Fibroblast of mammary gland (primary cell): ENCODE measurements at regions not wholly inside any gene's neighbourhood (a gene's known extent, or its start where the extent isn't known, plus 50 kb on each side); places are given as distances from the start of the nearest gene placed in this dataset.

Source experiments
- DNase-seq: peaks from one replicate; pipeline ENCODE4 v3.0.0-alpha.2; 2010; ENCODE audit warnings: low read depth
- H3K4me3 ChIP-seq: 2 replicates; pipeline ENCODE4 v1.5.1; 2011; ENCODE audit warnings: low read depth, mild to moderate bottlenecking, low read length, moderate library complexity; ENCODE audit not compliant: control insufficient read depth
- TF ChIP-seq, protein P1 (sequence below): conservative IDR thresholded peaks from 2 replicates; pipeline ENCODE4 v1.5.1; 2011; ENCODE audit warnings: low read depth, low read length, inconsistent platforms; ENCODE audit not compliant: control insufficient read depth, insufficient read depth

DNA sequence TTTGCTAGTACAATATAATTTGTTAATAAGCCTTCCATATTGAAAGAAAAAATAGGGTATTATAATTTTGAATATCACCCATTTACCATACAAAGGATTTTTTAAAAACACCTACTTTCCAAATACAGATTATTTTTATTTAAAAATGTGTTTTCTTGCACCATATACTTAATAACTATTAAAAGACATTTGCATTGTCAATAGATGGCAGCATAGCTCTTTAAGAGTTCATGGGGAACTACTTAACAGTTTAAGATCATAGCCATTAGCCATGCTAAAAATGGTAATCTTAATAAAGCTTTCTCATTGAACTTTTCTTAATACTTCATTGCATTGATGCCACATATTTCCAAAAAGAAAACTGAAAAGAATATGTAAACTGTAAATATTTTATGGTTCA is 1995.9 kb downstream of the C4orf33 start:
- peak; percentile 44 for DNase-seq
- no peak overlapping the region for H3K4me3 ChIP-seq
- TF ChIP-seq, protein P1, sequence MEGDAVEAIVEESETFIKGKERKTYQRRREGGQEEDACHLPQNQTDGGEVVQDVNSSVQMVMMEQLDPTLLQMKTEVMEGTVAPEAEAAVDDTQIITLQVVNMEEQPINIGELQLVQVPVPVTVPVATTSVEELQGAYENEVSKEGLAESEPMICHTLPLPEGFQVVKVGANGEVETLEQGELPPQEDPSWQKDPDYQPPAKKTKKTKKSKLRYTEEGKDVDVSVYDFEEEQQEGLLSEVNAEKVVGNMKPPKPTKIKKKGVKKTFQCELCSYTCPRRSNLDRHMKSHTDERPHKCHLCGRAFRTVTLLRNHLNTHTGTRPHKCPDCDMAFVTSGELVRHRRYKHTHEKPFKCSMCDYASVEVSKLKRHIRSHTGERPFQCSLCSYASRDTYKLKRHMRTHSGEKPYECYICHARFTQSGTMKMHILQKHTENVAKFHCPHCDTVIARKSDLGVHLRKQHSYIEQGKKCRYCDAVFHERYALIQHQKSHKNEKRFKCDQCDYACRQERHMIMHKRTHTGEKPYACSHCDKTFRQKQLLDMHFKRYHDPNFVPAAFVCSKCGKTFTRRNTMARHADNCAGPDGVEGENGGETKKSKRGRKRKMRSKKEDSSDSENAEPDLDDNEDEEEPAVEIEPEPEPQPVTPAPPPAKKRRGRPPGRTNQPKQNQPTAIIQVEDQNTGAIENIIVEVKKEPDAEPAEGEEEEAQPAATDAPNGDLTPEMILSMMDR, result peak; percentile 31

DNA sequence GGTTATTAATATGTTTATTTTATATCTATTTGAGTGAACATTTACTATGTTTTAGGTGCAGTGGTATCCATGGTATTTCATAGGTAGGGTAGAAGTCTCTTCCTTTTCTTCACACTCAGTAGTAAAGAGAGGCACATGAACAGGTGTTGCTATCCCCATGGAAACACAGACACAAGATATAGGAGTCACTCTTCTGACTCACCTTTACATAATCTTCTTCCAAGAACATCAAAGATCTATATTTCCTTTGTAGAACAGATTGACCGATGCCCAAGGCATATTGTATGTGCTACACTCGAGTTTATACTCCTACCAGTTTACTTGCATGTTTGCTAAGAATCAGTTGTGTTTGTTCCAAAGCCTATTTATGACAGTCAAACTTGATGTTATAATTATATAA is 1997.4 kb downstream of the C4orf33 start:
- no peak for DNase-seq

DNA sequence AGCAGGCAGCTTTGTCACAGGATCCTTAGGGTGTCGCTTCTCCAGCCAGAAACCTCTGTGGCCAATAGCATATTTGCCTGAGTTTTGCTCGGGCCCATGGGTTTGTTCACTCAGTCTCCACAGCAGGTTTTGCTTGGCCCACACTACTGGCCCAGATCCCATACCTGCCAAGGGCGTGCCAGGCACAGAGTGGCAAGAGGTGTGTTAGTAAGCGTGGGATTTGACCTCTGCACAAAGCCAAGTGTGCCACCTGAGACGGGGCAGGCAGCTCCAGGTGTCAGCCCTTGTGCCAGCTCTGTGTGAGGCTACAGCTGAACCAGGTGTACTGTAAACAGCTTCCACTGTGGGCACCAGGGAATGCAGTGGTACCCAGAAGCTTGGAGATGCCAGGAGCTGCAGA is 2003.0 kb downstream of the C4orf33 start:
- no peak overlapping the region for H3K4me3 ChIP-seq
- TF ChIP-seq, protein P1, result no peak
- DNase-seq, result no peak

More for the DNA sequence above, 1997.4 kb downstream of the C4orf33 start:
- TF ChIP-seq, protein P1, result no peak
- H3K4me3 ChIP-seq, result no peak overlapping the region

DNA sequence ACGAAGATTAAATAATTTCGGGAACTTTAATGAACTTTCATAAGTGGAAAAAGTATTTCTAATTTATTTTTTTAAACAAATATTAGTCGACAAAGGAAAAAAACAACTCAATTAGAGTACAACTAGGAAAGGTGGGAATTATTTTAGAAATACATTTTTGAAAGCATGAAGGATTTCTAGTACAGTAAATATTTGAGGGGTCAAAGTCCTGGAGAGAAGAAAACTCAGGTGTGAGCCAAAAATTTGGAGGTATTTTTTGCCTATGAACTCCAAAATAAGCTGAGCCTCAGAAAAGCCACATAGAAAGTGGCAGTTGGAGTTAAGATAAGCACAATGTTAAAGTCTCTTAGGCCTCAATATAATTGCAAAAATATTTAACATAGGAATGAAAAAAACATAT is 2017.3 kb downstream of the C4orf33 start:
- DNase-seq, result no peak
- H3K4me3 ChIP-seq, result no peak overlapping the region
- TF ChIP-seq, protein P1, result no peak

DNA sequence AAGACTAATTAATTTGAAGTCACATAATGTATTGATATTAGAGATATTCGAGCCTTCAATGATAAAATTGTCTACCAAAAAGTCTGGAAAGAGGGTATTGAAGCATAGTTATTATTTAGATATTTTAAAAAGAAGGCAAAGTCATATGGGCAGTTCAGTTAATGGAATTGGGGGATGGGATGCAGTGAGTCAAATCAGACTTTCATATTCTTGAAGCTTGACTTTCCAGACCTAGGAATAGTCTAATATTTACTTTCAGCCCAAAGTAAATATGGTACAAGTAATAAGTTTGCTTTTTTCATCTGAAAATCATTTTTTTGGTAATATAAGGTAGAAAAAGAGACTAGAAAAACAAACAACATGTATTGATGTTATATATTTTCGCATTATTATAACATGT is 2017.8 kb downstream of the C4orf33 start:
- TF ChIP-seq, protein P1, result no peak
- DNase-seq, result no peak
- H3K4me3 ChIP-seq, result no peak overlapping the region

DNA sequence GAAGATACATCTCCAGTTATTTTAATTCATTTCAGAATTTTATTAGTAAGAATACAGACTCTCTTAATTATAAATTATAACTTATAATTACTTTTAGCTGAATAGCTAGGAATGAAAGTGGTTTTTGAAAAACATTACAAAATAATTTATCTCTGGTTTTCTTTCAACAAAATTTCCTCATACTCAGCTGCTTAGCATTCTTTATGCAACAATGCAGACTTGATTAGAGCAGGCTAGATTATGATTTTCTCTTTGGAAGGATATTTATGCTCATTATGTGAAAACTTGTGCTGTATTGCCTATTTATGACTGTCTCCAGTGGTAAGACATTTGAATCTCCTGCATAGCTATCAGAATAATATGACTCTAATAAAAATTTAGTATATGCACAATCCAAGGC is 2023.7 kb downstream of the C4orf33 start:
- TF ChIP-seq, protein P1, result no peak
- no peak for DNase-seq
- no peak overlapping the region for H3K4me3 ChIP-seq

DNA sequence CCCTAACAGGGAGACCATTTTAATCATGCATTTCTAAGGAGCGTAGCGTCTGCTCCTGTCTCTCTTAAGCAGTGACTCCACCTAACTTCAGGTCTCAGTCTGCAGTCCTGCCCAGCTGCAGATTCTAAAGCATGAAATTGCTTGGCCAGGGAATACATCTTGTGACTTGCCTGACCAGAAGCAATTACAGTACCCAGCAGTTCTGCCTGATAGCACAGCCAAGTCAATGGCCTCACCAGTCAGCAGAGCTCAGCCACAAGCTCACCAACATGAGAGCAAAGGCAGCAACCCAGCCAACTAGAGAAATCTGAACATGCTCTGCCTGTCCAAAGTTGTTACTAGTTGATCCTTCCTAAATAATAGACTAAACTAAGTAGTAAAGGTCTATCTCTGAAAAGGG is 2011.9 kb upstream of the PCDH10 start:
- TF ChIP-seq, protein P1, result no peak
- H3K4me3 ChIP-seq, result no peak overlapping the region
- DNase-seq, result no peak
